ENCODE measurements at regions not wholly inside any gene's neighbourhood (a gene's known extent, or its start where the extent isn't known, plus 50 kb on each side); places are given as distances from the start of the nearest gene placed in this dataset.

GRCh38 chr12:78732481-78732880 lies 132.1 kb upstream of the SYT1 start:
- no peak overlapping the region for H3K4me3 ChIP-seq
- DNase-seq (ENCODE audit: low spot score) = no peak
- TF ChIP-seq CTCF (IDR thresholded peaks at IDR 0.05) = no peak
- no peak overlapping the region for H3K27ac ChIP-seq

GRCh38 chr12:78739653-78740052 lies 124.9 kb upstream of the SYT1 start:
- TF ChIP-seq CTCF (IDR thresholded peaks at IDR 0.05) = no peak
- DNase-seq (ENCODE audit: low spot score) = no peak
- no peak overlapping the region for H3K4me3 ChIP-seq
- H3K27ac ChIP-seq = no peak overlapping the region

- no peak for DNase-seq (ENCODE audit: low spot score)
Observed at GRCh38 chr12:78746001-78746400, 118.6 kb upstream of the SYT1 start.

GRCh38 chr12:78753058-78753457 lies 111.5 kb upstream of the SYT1 start:
- Histone ChIP-seq H3K27ac (no peak overlapping the region), H3K4me3 (no peak overlapping the region)
- TF ChIP-seq CTCF (IDR thresholded peaks at IDR 0.05) = no peak

More at GRCh38 chr12:78746001-78746400, 118.6 kb upstream of the SYT1 start:
- H3K4me3 ChIP-seq = no peak overlapping the region
- TF ChIP-seq CTCF (IDR thresholded peaks at IDR 0.05) = no peak
- no peak overlapping the region for H3K27ac ChIP-seq

GRCh38 chr12:78756936-78757335 lies 107.6 kb upstream of the SYT1 start:
- H3K27ac ChIP-seq = no peak overlapping the region
- no peak overlapping the region for H3K4me3 ChIP-seq
- no peak for DNase-seq (ENCODE audit: low spot score)
- TF ChIP-seq CTCF (IDR thresholded peaks at IDR 0.05) = no peak

More at GRCh38 chr12:78753058-78753457, 111.5 kb upstream of the SYT1 start:
- DNase-seq (ENCODE audit: low spot score) = no peak

GRCh38 chr12:78759367-78759766 lies 105.2 kb upstream of the SYT1 start:
- no peak for DNase-seq (ENCODE audit: low spot score)

More at GRCh38 chr12:78759367-78759766, 105.2 kb upstream of the SYT1 start:
- no peak for TF ChIP-seq CTCF (IDR thresholded peaks at IDR 0.05)
- no peak overlapping the region for H3K4me3 ChIP-seq
- no peak overlapping the region for H3K27ac ChIP-seq
